ENCODE measurements at regions not wholly inside any gene's neighbourhood (a gene's known extent, or its start where the extent isn't known, plus 50 kb on each side); places are given as distances from the start of the nearest gene placed in this dataset.

GRCh38 chr22:48640890-48641841 is 1186.5 kb downstream of the BRD1 start:
- TF ChIP-seq CTCF (conservative IDR thresholded peaks at IDR 0.05; ENCODE audit: low read depth in 2 of 2) = no peak
- no peak for TF ChIP-seq ZNF331 (CRISPR knock-in tag; IDR thresholded peaks at IDR 0.05; ENCODE audit: low read depth)
- no peak for TF ChIP-seq POLR2AphosphoS5 (IDR thresholded peaks at IDR 0.05; ENCODE audit: low read depth)
- TF ChIP-seq EZH2 (IDR thresholded peaks at IDR 0.05; ENCODE audit: low read depth, unreplicated experiment) = no peak
- no peak for TF ChIP-seq EZH2phosphoT487 (IDR thresholded peaks at IDR 0.05; ENCODE audit: unreplicated experiment)
- TF ChIP-seq NANOG (IDR thresholded peaks at IDR 0.05; ENCODE audit: borderline replicate concordance) = no peak
- TF ChIP-seq REST (IDR thresholded peaks at IDR 0.05; ENCODE audit: unreplicated experiment) = no peak
- no peak for TF ChIP-seq STAT1 (IDR thresholded peaks at IDR 0.05; ENCODE audit: unreplicated experiment)

All from GM23338 (cell line).